SK-N-SH treated with all-trans-retinoic acid at 6 μM for 48 hours (cell line): ENCODE measurements at regions not wholly inside any gene's neighbourhood (a gene's known extent, or its start where the extent isn't known, plus 50 kb on each side); places are given as distances from the start of the nearest gene placed in this dataset.

Experiments used
- ATAC-seq: fragments of 200-7000 bp; cut with Tn5 transposase; 3 replicates; pipeline ENCODE4 v1.9.1; 2020; ENCODE audit warnings: mild to moderate bottlenecking, moderate library complexity
- ARNTL ChIP-seq: fragments of 450-650 bp; formaldehyde crosslinking; IDR thresholded peaks from 2 replicates; pipeline ENCODE4 v1.5.0; 2020; ENCODE audit warnings: low read depth, mild to moderate bottlenecking, moderate library complexity, borderline replicate concordance
- CSDC2 ChIP-seq: fragments of 250-450 bp; sonication (Bioruptor Pico); IDR thresholded peaks from 2 replicates; pipeline ENCODE4 v1.5.0; 2020; ENCODE audit warnings: mild to moderate bottlenecking, moderate library complexity
- ESRRG ChIP-seq: fragments of 250-450 bp; sonication (Bioruptor Pico); IDR thresholded peaks from 2 replicates; pipeline ENCODE4 v1.6.1; 2021; ENCODE audit warnings: mild to moderate bottlenecking
- GLIS3 ChIP-seq: fragments of 250-450 bp; sonication (Bioruptor Pico); IDR thresholded peaks from 2 replicates; pipeline ENCODE4 v1.5.0; 2020; ENCODE audit warnings: mild to moderate bottlenecking, moderate library complexity
- ISL1 ChIP-seq: fragments of 250-450 bp; sonication (Bioruptor Pico); IDR thresholded peaks from 2 replicates; pipeline ENCODE4 v2.1.2; 2022; ENCODE audit warnings: mild to moderate bottlenecking, moderate library complexity
- OSR1 ChIP-seq: fragments of 250-450 bp; sonication (Bioruptor Pico); IDR thresholded peaks from 2 replicates; pipeline ENCODE4 v1.8.0; 2022; ENCODE audit warnings: moderate library complexity, mild to moderate bottlenecking, inconsistent platforms
- PATZ1 ChIP-seq: fragments of 250-450 bp; sonication (Bioruptor Pico); IDR thresholded peaks from 2 replicates; pipeline ENCODE4 v1.8.0; 2020; ENCODE audit warnings: mild to moderate bottlenecking, moderate library complexity, borderline replicate concordance
- POU6F1 ChIP-seq: fragments of 250-450 bp; sonication (Bioruptor Pico); IDR thresholded peaks from 2 replicates; pipeline ENCODE4 v1.8.0; 2021; ENCODE audit warnings: low read depth, mild to moderate bottlenecking, moderate library complexity, borderline replicate concordance
- PPARA ChIP-seq: fragments of 250-450 bp; sonication (Bioruptor Pico); IDR thresholded peaks from 2 replicates; pipeline ENCODE4 v1.5.0; 2020; ENCODE audit warnings: mild to moderate bottlenecking, borderline replicate concordance
- RARB ChIP-seq: fragments of 250-450 bp; sonication (Bioruptor Pico); IDR thresholded peaks from 2 replicates; pipeline ENCODE4 v1.8.0; 2021; ENCODE audit warnings: mild to moderate bottlenecking, moderate library complexity
- SNAI2 ChIP-seq: fragments of 250-450 bp; sonication (Bioruptor Pico); IDR thresholded peaks from 2 replicates; pipeline ENCODE4 v1.5.0; 2020; ENCODE audit warnings: mild to moderate bottlenecking, moderate library complexity
- TCF4 ChIP-seq: fragments of 250-450 bp; sonication (Bioruptor Pico); IDR thresholded peaks from 2 replicates; pipeline ENCODE4 v1.8.0; 2021; ENCODE audit warnings: mild to moderate bottlenecking, moderate library complexity, borderline replicate concordance
- TOX ChIP-seq: fragments of 250-450 bp; sonication (Bioruptor Pico); IDR thresholded peaks from 2 replicates; pipeline ENCODE4 v1.8.0; 2021; ENCODE audit warnings: mild to moderate bottlenecking, moderate library complexity, borderline replicate concordance
- TSHZ2 ChIP-seq: fragments of 250-450 bp; sonication (Bioruptor Pico); IDR thresholded peaks from 2 replicates; pipeline ENCODE4 v1.5.0; 2020; ENCODE audit warnings: mild to moderate bottlenecking, moderate library complexity
- ZC3H10 ChIP-seq: fragments of 250-450 bp; sonication (Bioruptor Pico); IDR thresholded peaks from 2 replicates; pipeline ENCODE4 v1.5.1; 2021; ENCODE audit warnings: mild to moderate bottlenecking, moderate library complexity
- ZFP3 ChIP-seq: fragments of 250-450 bp; sonication (Bioruptor Pico); IDR thresholded peaks from 2 replicates; pipeline ENCODE4 v1.5.0; 2020; ENCODE audit warnings: mild to moderate bottlenecking, moderate library complexity
- ZFP30 ChIP-seq: fragments of 450-650 bp; formaldehyde crosslinking; IDR thresholded peaks from 2 replicates; pipeline ENCODE4 v1.5.0; 2022; ENCODE audit warnings: mild to moderate bottlenecking, moderate library complexity
- ZNF565 ChIP-seq: fragments of 450-650 bp; formaldehyde crosslinking; conservative IDR thresholded peaks from 2 replicates; pipeline ENCODE4 v1.5.0; 2020; ENCODE audit warnings: low read depth, mild to moderate bottlenecking, moderate library complexity
- ZNF70 ChIP-seq: fragments of 450-650 bp; formaldehyde crosslinking; IDR thresholded peaks from 2 replicates; pipeline ENCODE4 v1.5.0; 2020; ENCODE audit warnings: mild to moderate bottlenecking, moderate library complexity
- ZNF8 ChIP-seq: fragments of 450-650 bp; formaldehyde crosslinking; IDR thresholded peaks from 2 replicates; pipeline ENCODE4 v1.5.0; 2020; ENCODE audit warnings: mild to moderate bottlenecking, moderate library complexity
- TF ChIP-seq, protein P1 (sequence below): fragments of 250-450 bp; sonication (Bioruptor Pico); IDR thresholded peaks from 2 replicates; pipeline ENCODE4 v1.5.1; 2020; ENCODE audit warnings: low read depth, mild to moderate bottlenecking, moderate library complexity
- TF ChIP-seq, protein P2 (sequence below): fragments of 250-450 bp; sonication (Bioruptor Pico); IDR thresholded peaks from 2 replicates; pipeline ENCODE4 v1.5.1; 2021; ENCODE audit warnings: mild to moderate bottlenecking, moderate library complexity

GRCh38 chr6:2517855-2518473 is 232.8 kb downstream of the MYLK4 start:
- TF ChIP-seq ZFP30: no peak
- TF ChIP-seq TCF4 (CRISPR knock-in tag): no peak
- TF ChIP-seq ISL1 (CRISPR knock-in tag): no peak
- no peak for TF ChIP-seq ARNTL (CRISPR knock-in tag)
- no peak for TF ChIP-seq ZNF8 (CRISPR knock-in tag)
- no peak for TF ChIP-seq ESRRG (CRISPR knock-in tag)
- no peak for TF ChIP-seq GLIS3
- TF ChIP-seq ZNF70 (CRISPR knock-in tag): no peak
- no peak for TF ChIP-seq OSR1 (CRISPR knock-in tag)
- TF ChIP-seq PPARA: no peak
- no peak for TF ChIP-seq ZC3H10
- TF ChIP-seq, protein P1, sequence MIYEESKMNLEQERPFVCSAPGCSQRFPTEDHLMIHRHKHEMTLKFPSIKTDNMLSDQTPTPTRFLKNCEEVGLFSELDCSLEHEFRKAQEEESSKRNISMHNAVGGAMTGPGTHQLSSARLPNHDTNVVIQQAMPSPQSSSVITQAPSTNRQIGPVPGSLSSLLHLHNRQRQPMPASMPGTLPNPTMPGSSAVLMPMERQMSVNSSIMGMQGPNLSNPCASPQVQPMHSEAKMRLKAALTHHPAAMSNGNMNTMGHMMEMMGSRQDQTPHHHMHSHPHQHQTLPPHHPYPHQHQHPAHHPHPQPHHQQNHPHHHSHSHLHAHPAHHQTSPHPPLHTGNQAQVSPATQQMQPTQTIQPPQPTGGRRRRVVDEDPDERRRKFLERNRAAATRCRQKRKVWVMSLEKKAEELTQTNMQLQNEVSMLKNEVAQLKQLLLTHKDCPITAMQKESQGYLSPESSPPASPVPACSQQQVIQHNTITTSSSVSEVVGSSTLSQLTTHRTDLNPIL (CRISPR knock-in tag): no peak
- TF ChIP-seq CSDC2: no peak
- TF ChIP-seq RARB (CRISPR knock-in tag): no peak
- no peak for TF ChIP-seq TOX (CRISPR knock-in tag)
- TF ChIP-seq POU6F1 (CRISPR knock-in tag): no peak
- TF ChIP-seq, protein P2, sequence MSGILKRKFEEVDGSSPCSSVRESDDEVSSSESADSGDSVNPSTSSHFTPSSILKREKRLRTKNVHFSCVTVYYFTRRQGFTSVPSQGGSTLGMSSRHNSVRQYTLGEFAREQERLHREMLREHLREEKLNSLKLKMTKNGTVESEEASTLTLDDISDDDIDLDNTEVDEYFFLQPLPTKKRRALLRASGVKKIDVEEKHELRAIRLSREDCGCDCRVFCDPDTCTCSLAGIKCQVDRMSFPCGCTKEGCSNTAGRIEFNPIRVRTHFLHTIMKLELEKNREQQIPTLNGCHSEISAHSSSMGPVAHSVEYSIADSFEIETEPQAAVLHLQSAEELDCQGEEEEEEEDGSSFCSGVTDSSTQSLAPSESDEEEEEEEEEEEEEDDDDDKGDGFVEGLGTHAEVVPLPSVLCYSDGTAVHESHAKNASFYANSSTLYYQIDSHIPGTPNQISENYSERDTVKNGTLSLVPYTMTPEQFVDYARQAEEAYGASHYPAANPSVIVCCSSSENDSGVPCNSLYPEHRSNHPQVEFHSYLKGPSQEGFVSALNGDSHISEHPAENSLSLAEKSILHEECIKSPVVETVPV (CRISPR knock-in tag): no peak
- no peak for TF ChIP-seq TSHZ2 (CRISPR knock-in tag)
- TF ChIP-seq PATZ1 (CRISPR knock-in tag): no peak
- no peak for ATAC-seq

DNA sequence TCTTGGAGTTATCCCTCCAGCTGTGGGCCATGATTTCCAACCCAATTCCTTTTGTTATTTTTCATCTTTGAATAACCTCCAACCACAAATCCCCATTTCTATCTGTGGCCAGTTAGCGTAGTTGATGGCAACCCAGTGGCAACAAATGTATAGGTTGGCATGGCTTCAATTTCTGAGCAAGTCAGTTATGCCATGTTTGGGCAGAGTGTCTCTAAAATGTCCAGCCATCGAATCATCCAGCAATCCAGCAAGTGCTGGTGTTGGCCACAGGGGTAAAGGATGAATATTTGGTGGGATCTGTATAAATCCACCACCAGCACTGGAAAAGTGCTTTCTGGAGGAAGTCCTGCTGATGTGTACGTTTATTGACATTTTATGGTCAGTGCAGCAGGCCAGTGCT is 233.3 kb downstream of the MYLK4 start:
- no peak for ATAC-seq
- TF ChIP-seq ZFP3 (CRISPR knock-in tag): no peak

GRCh38 chr6:2516059-2516458 is 234.7 kb downstream of the MYLK4 start:
- ATAC-seq: no peak
- TF ChIP-seq PPARA: no peak
- no peak for TF ChIP-seq ZNF565
- no peak for TF ChIP-seq TSHZ2 (CRISPR knock-in tag)
- TF ChIP-seq POU6F1 (CRISPR knock-in tag): no peak
- TF ChIP-seq ZFP30: no peak
- TF ChIP-seq, protein P1 (CRISPR knock-in tag): no peak
- no peak for TF ChIP-seq GLIS3
- no peak for TF ChIP-seq ESRRG (CRISPR knock-in tag)
- TF ChIP-seq TOX (CRISPR knock-in tag): no peak
- TF ChIP-seq ARNTL (CRISPR knock-in tag): no peak
- no peak for TF ChIP-seq SNAI2 (CRISPR knock-in tag)
- TF ChIP-seq OSR1 (CRISPR knock-in tag): no peak
- no peak for TF ChIP-seq ZC3H10
